Esophagus muscularis mucosa (tissue), 4 donors: ENCODE measurements at regions not wholly inside any gene's neighbourhood (a gene's known extent, or its start where the extent isn't known, plus 50 kb on each side); places are given as distances from the start of the nearest gene placed in this dataset.

Source experiments
- DNase-seq: peaks from one replicate; pipeline ENCODE4 v3.0.0-alpha.2; 2017; ENCODE audit errors: extremely low spot score
- H3K27ac ChIP-seq, 4 donors: fragments of 200-600 bp; sonication (generic); replicated peaks in 1 of 4; 1 replicate in 3 of 4; 2 replicates in 1 of 4; pipeline ENCODE4 v1.5.1; 2016 to 2019; ENCODE audit warnings: mild to moderate bottlenecking in 1 of 4
- H3K27me3 ChIP-seq, 4 donors: fragments of 200-600 bp; sonication (generic); one replicate each; pipeline versions ENCODE4 v1.5.1 to v1.6.0; 2016 to 2019
- H3K36me3 ChIP-seq, 4 donors: fragments of 200-600 bp; sonication (generic); one replicate each; pipeline ENCODE4 v1.5.1; 2016 to 2019
- H3K4me1 ChIP-seq, 4 donors: fragments of 200-600 bp; sonication (generic); one replicate each; pipeline ENCODE4 v1.5.1; 2016 to 2019
- H3K4me3 ChIP-seq, 4 donors: fragments of 200-600 bp; sonication (generic); 1 replicate in 2 of 4; 2 replicates in 2 of 4; pipeline ENCODE4 v1.5.1; 2016 to 2019; ENCODE audit warnings: mild to moderate bottlenecking in 4 of 4, moderate library complexity in 1 of 4
- H3K9me3 ChIP-seq, 4 donors: fragments of 200-600 bp; sonication (generic); 1 replicate in 3 of 4; 2 replicates in 1 of 4; pipeline ENCODE4 v1.5.1; 2016 to 2019
- EP300 ChIP-seq: sonication (generic); formaldehyde crosslinking; IDR thresholded peaks from one replicate; pipeline ENCODE4 v1.6.1; 2017; ENCODE audit warnings: antibody characterized with exemption
- POLR2A ChIP-seq: fragments of 450-650 bp; IDR thresholded peaks from one replicate; pipeline ENCODE4 v1.6.1; 2017; ENCODE audit warnings: antibody characterized with exemption, moderate library complexity, mild to moderate bottlenecking, low read depth
- POLR2AphosphoS5 ChIP-seq, 2 donors: sonication (generic); formaldehyde crosslinking; IDR thresholded peaks; one replicate each; pipeline ENCODE4 v1.6.1; 2017; ENCODE audit warnings: antibody characterized with exemption in 2 of 2
- WGBS: methylation state at CpG from one replicate; pipeline ENCODE4 v1.1.5; 2018; 5-methylcytosine and 5-hydroxymethylcytosine counted together
- intact Hi-C: fragments of 100-400 bp; cut with DNase I; formaldehyde crosslinking; loops from one replicate; pipeline ENCODE4 v1.15.1; 2023
- TF ChIP-seq, protein P1 (sequence below), 3 experiments: fragments of 200-600 bp in 2 of 3; fragments of 450-650 bp in 1 of 3; sonication (generic) in 2 of 3; IDR thresholded peaks; one replicate each; pipeline ENCODE4 v1.5.1; 2017 to 2019; ENCODE audit warnings: antibody characterized with exemption in 3 of 3, mild to moderate bottlenecking in 2 of 3, moderate library complexity in 1 of 3

- H3K4me1 ChIP-seq, result peaks cover 6 to 51% (median 40%) of the 10 kb centered on the region in 4 donors
- H3K9me3 ChIP-seq, result no peaks in the 10 kb centered on the region
- intact Hi-C loops, result no loop called here
- H3K27ac ChIP-seq, result peak overlapping the region in 1 of 4 donors; percentile 81
- H3K27me3 ChIP-seq, result no peaks in the 10 kb centered on the region
- WGBS, result 96% methylated on average over 9 of the region's 9 CpGs
- DNase-seq, result no peak
- H3K36me3 ChIP-seq, result no peaks in the 10 kb centered on the region
- no peak for TF ChIP-seq EP300
- no peak for TF ChIP-seq POLR2A
- TF ChIP-seq, protein P1, sequence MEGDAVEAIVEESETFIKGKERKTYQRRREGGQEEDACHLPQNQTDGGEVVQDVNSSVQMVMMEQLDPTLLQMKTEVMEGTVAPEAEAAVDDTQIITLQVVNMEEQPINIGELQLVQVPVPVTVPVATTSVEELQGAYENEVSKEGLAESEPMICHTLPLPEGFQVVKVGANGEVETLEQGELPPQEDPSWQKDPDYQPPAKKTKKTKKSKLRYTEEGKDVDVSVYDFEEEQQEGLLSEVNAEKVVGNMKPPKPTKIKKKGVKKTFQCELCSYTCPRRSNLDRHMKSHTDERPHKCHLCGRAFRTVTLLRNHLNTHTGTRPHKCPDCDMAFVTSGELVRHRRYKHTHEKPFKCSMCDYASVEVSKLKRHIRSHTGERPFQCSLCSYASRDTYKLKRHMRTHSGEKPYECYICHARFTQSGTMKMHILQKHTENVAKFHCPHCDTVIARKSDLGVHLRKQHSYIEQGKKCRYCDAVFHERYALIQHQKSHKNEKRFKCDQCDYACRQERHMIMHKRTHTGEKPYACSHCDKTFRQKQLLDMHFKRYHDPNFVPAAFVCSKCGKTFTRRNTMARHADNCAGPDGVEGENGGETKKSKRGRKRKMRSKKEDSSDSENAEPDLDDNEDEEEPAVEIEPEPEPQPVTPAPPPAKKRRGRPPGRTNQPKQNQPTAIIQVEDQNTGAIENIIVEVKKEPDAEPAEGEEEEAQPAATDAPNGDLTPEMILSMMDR (IDR thresholded peaks at IDR 0.05), result no peak
- no peak for TF ChIP-seq POLR2AphosphoS5 (IDR thresholded peaks at IDR 0.05)
- H3K4me3 ChIP-seq, result no peak overlapping the region
Measured at GRCh38 chr22:27114186-27114585, 456.8 kb downstream of the MIAT start.

GRCh38 chr22:27115410-27115809 is 458.0 kb downstream of the MIAT start:
- TF ChIP-seq EP300 (no peak), POLR2A (no peak), POLR2AphosphoS5 (IDR thresholded peaks at IDR 0.05) (no peak)
- TF ChIP-seq, protein P1 (IDR thresholded peaks at IDR 0.05), result no peak
- WGBS, result 92% methylated on average over 2 of the region's 2 CpGs

GRCh38 chr22:27115816-27116256 is 458.4 kb downstream of the MIAT start:
- 56% methylated on average over 5 of the region's 5 CpGs for WGBS
- TF ChIP-seq, protein P1 (IDR thresholded peaks at IDR 0.05), result no peak
- TF ChIP-seq EP300 (no peak), POLR2A (no peak), POLR2AphosphoS5 (IDR thresholded peaks at IDR 0.05) (no peak)
- Histone ChIP-seq H3K9me3 (peaks cover 0 to 8% (median 3%) of the 10 kb centered on the region in 4 donors), H3K4me1 (peaks cover 4 to 35% (median 24%) of the 10 kb centered on the region in 4 donors), H3K27me3 (no peaks in the 10 kb centered on the region), H3K36me3 (no peaks in the 10 kb centered on the region), H3K4me3 (no peak overlapping the region), H3K27ac (no peak overlapping the region)
- no peak for DNase-seq
- intact Hi-C loops, result no loop called here

More at GRCh38 chr22:27115410-27115809, 458.0 kb downstream of the MIAT start:
- intact Hi-C loops, result no loop called here
- H3K27me3 ChIP-seq, result no peaks in the 10 kb centered on the region
- no peak for DNase-seq
- H3K4me1 ChIP-seq, result peaks cover 4 to 39% (median 28%) of the 10 kb centered on the region in 4 donors
- no peak overlapping the region for H3K4me3 ChIP-seq
- no peak overlapping the region for H3K27ac ChIP-seq
- no peaks in the 10 kb centered on the region for H3K36me3 ChIP-seq
- H3K9me3 ChIP-seq, result peaks cover 0 to 7% (median 3%) of the 10 kb centered on the region in 4 donors

GRCh38 chr22:27116312-27117086 is 459.1 kb downstream of the MIAT start:
- H3K4me1 ChIP-seq, result peaks cover 0 to 28% (median 20%) of the 10 kb centered on the region in 4 donors

DNA sequence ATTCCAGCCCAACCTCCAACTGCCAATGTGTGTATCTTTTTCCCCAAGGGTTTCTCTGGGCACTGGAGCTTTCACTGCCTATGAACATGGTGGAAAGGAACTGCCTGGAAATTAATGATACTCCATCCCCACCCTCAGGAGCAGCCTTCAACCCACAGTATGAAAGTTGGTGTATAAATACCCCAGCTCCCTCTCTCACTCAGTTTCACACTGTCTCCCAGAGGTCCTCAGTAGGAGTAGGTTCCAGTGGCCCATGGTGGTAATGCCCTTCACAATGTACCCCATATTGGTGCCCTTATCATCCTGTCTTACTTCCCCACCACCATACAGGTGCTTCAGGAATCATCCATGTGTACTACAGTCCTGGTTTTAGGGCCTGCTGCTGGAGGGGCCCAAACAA is 462.6 kb downstream of the MIAT start:
- no peak overlapping the region for H3K27ac ChIP-seq
- no peak for DNase-seq
- H3K27me3 ChIP-seq, result no peaks in the 10 kb centered on the region
- intact Hi-C loops, result no loop called here
- peaks cover 0 to 8% (median 3%) of the 10 kb centered on the region in 4 donors for H3K9me3 ChIP-seq
- no peaks in the 10 kb centered on the region for H3K36me3 ChIP-seq
- peaks cover 0 to 17% (median 15%) of the 10 kb centered on the region in 4 donors for H3K4me1 ChIP-seq
- H3K4me3 ChIP-seq, result no peak overlapping the region
- TF ChIP-seq POLR2A, result no peak
- TF ChIP-seq, protein P1 (IDR thresholded peaks at IDR 0.05), result no peak
- no peak for TF ChIP-seq EP300
- no peak for TF ChIP-seq POLR2AphosphoS5 (IDR thresholded peaks at IDR 0.05)

More at GRCh38 chr22:27116312-27117086, 459.1 kb downstream of the MIAT start:
- no peaks in the 10 kb centered on the region for H3K27me3 ChIP-seq
- WGBS, result 39% methylated on average over 2 of the region's 2 CpGs
- peaks cover 0 to 8% (median 3%) of the 10 kb centered on the region in 4 donors for H3K9me3 ChIP-seq
- no peak for TF ChIP-seq POLR2AphosphoS5 (IDR thresholded peaks at IDR 0.05)
- DNase-seq, result no peak
- H3K36me3 ChIP-seq, result no peaks in the 10 kb centered on the region
- intact Hi-C loops, result no loop called here
- no peak overlapping the region for H3K4me3 ChIP-seq
- H3K27ac ChIP-seq, result no peak overlapping the region
